Sigmoid colon (tissue), 6 donors: ENCODE measurements at regions not wholly inside any gene's neighbourhood (a gene's known extent, or its start where the extent isn't known, plus 50 kb on each side); places are given as distances from the start of the nearest gene placed in this dataset.

Experiments
- DNase-seq: peaks from one replicate; pipeline ENCODE4 v3.0.0-alpha.2; 2019
- H3K27ac ChIP-seq, 4 donors: fragments of 200-600 bp; sonication (generic); one replicate each; pipeline ENCODE4 v1.5.1; 2016 to 2019; ENCODE audit warnings: mild to moderate bottlenecking in 1 of 4
- H3K27me3 ChIP-seq, 3 donors: fragments of 200-600 bp; sonication (generic); one replicate each; pipeline ENCODE4 v1.5.1; 2019; ENCODE audit warnings: mild to moderate bottlenecking in 1 of 3
- H3K36me3 ChIP-seq, 4 donors: fragments of 200-600 bp; sonication (generic); one replicate each; pipeline ENCODE4 v1.5.1; 2016 to 2019
- H3K4me1 ChIP-seq, 4 donors: fragments of 200-600 bp; sonication (generic); one replicate each; pipeline ENCODE4 v1.5.1; 2017 to 2019
- H3K4me3 ChIP-seq, 4 donors: fragments of 200-600 bp; sonication (generic); one replicate each; pipeline ENCODE4 v1.5.1; 2017 to 2019; ENCODE audit warnings: mild to moderate bottlenecking in 2 of 4, moderate library complexity in 1 of 4
- H3K9me3 ChIP-seq, 4 donors: fragments of 200-600 bp in 3 of 4; sonication (generic) in 3 of 4; one replicate each; pipeline versions ENCODE4 v1.5.1 to v1.6.1; 2013 to 2019
- CTCF ChIP-seq, 4 experiments: fragments of 450-650 bp in 3 of 4; fragments of 200-600 bp in 1 of 4; IDR thresholded peaks; one replicate each; pipeline ENCODE4 v1.5.1; 2016 to 2019; ENCODE audit warnings: antibody characterized with exemption in 4 of 4, mild to moderate bottlenecking in 3 of 4, moderate library complexity in 2 of 4
- EP300 ChIP-seq, 4 donors: sonication (generic); formaldehyde crosslinking; IDR thresholded peaks; one replicate each; pipeline ENCODE4 v1.6.1; 2017; ENCODE audit warnings: antibody characterized with exemption in 4 of 4
- POLR2A ChIP-seq, 2 donors: fragments of 450-650 bp; IDR thresholded peaks; one replicate each; pipeline ENCODE4 v1.6.1; 2016; ENCODE audit warnings: antibody characterized with exemption in 2 of 2, mild to moderate bottlenecking in 2 of 2, moderate library complexity in 2 of 2
- POLR2AphosphoS5 ChIP-seq, 4 donors: sonication (generic); formaldehyde crosslinking; IDR thresholded peaks; one replicate each; pipeline ENCODE4 v1.6.1; 2017; ENCODE audit warnings: antibody characterized with exemption in 4 of 4
- WGBS, 2 donors: extraction: QIAGEN DNeasy Blood & Tissue Kit; methylation state at CpG; one replicate each; pipeline ENCODE4 v1.1.7; 2013; 5-methylcytosine and 5-hydroxymethylcytosine counted together
- intact Hi-C: fragments of 100-400 bp; cut with DNase I; formaldehyde crosslinking; loops from one replicate; pipeline ENCODE4 v1.15.1; 2023
- donor health status: healthy with polysubstance abuse.
- donor health status: healthy.

DNA sequence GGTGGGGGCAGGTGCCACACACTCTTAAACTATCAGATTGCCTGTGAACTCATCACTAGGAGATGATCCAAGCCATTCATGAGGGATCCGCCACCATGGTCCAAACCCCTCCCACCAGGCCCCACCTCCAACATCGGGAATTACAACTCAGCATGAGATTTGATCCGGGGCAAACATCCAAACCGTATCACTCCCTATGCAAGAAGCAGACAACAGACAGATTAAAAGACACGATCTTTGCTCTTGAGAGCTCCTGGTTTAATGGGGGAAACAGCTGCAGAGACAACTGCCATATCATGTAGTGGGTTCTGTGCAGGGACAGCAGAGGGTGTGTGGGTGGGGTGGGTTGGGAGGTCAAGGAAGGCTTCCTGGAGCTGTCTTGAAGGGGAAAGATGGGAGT is 123.6 kb downstream of the EMX2 start:
- Histone ChIP-seq H3K4me1 (peaks cover 0 to 5% (median 0%) of the 10 kb centered on the region in 4 donors), H3K4me3 (no peak overlapping the region), H3K27ac (no peak overlapping the region), H3K36me3 (no peaks in the 10 kb centered on the region), H3K27me3 (no peaks in the 10 kb centered on the region), H3K9me3 (no peaks in the 10 kb centered on the region)
- WGBS, 2 donors = 26 to 52% methylated on average over 5 of the region's 5 CpGs
- TF ChIP-seq POLR2A (IDR thresholded peaks at IDR 0.05) = no peak
- TF ChIP-seq CTCF (IDR thresholded peaks at IDR 0.05) = no peak
- no peak for TF ChIP-seq POLR2AphosphoS5 (IDR thresholded peaks at IDR 0.05)
- no peak for DNase-seq
- intact Hi-C loops = no loop called here

DNA sequence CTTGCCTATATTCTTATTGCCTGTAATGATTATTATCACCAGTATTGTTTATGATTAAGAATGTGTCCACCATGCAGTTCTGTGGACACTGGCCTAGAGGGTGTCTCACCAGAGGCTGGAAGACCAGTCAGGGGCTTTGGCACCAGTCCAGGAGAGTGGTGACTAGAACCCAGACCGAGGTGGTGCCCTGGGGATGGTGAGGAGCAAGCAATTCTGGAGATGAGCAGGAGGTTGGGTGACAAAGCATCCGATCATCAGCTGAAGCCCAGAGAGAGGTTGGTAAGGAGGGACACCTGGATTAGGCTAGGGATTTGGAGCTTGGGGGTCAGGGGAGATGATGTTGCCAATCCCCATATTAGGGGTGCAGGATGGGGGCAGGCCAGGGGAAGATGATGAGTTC is 124.4 kb downstream of the EMX2 start:
- Histone ChIP-seq H3K9me3 (no peaks in the 10 kb centered on the region), H3K4me3 (no peak overlapping the region), H3K27ac (no peak overlapping the region), H3K27me3 (no peaks in the 10 kb centered on the region), H3K36me3 (no peaks in the 10 kb centered on the region), H3K4me1 (peaks cover 0 to 5% (median 0%) of the 10 kb centered on the region in 4 donors)
- intact Hi-C loops = no loop called here
- DNase-seq = no peak
- WGBS, 2 donors = 63 to 78% methylated on average over 2 of the region's 2 CpGs
- TF ChIP-seq EP300 (IDR thresholded peaks at IDR 0.05) (no peak), POLR2AphosphoS5 (IDR thresholded peaks at IDR 0.05) (no peak), CTCF (IDR thresholded peaks at IDR 0.05) (no peak), POLR2A (IDR thresholded peaks at IDR 0.05) (no peak)

DNA sequence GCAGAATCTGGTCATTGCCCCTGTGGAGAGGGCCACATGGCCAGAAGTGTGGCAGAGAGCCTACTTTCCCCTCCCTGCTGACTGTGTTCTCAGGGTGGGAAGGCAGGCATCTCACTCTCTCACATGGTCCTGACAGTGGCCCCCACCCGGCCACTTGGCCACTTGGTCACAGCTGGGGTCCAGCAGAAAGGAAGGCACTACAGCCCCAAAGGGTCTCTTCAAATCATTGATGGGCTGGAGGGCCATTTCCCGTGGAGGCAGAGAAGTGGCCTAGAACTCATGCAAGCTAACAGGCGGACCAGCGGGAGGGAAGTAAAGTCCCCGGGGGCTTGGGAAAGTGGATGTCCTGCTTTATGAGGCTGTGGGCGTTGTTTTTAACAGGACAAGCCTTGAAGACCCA is 125.3 kb downstream of the EMX2 start:
- no peaks in the 10 kb centered on the region for H3K36me3 ChIP-seq
- H3K27ac ChIP-seq = no peak overlapping the region
- peaks cover 0 to 5% (median 0%) of the 10 kb centered on the region in 4 donors for H3K4me1 ChIP-seq
- TF ChIP-seq POLR2A (IDR thresholded peaks at IDR 0.05) (no peak), CTCF (IDR thresholded peaks at IDR 0.05) (no peak), EP300 (IDR thresholded peaks at IDR 0.05) (no peak), POLR2AphosphoS5 (IDR thresholded peaks at IDR 0.05) (no peak)
- WGBS, 2 donors = 79 to 89% methylated on average over 6 of the region's 6 CpGs
- no peak for DNase-seq
- intact Hi-C loops = no loop called here
- H3K27me3 ChIP-seq = no peaks in the 10 kb centered on the region
- H3K4me3 ChIP-seq = no peak overlapping the region
- no peaks in the 10 kb centered on the region for H3K9me3 ChIP-seq

GRCh38 chr10:117668327-117669008 is 125.9 kb downstream of the EMX2 start:
- TF ChIP-seq EP300 (IDR thresholded peaks at IDR 0.05) = no peak
- TF ChIP-seq CTCF (IDR thresholded peaks at IDR 0.05) = no peak
- no peak for TF ChIP-seq POLR2AphosphoS5 (IDR thresholded peaks at IDR 0.05)
- no peak for TF ChIP-seq POLR2A (IDR thresholded peaks at IDR 0.05)
- no peaks in the 10 kb centered on the region for H3K9me3 ChIP-seq
- peaks cover 0 to under 1% (median 0%) of the 10 kb centered on the region in 4 donors for H3K4me1 ChIP-seq
- DNase-seq = no peak
- H3K36me3 ChIP-seq = no peaks in the 10 kb centered on the region
- H3K4me3 ChIP-seq = no peak overlapping the region
- H3K27ac ChIP-seq = no peak overlapping the region
- intact Hi-C loops = no loop called here
- WGBS, 2 donors = 41 to 61% methylated on average over 2 of the region's 2 CpGs
- no peaks in the 10 kb centered on the region for H3K27me3 ChIP-seq

GRCh38 chr10:117669122-117669521 is 126.6 kb downstream of the EMX2 start:
- intact Hi-C loops = no loop called here
- WGBS, 2 donors = 84 to 90% methylated on average over 6 of the region's 6 CpGs
- H3K4me3 ChIP-seq = no peak overlapping the region
- H3K27me3 ChIP-seq = no peaks in the 10 kb centered on the region
- H3K27ac ChIP-seq = no peak overlapping the region
- DNase-seq = no peak
- H3K4me1 ChIP-seq = no peaks in the 10 kb centered on the region
- H3K9me3 ChIP-seq = no peaks in the 10 kb centered on the region
- H3K36me3 ChIP-seq = no peaks in the 10 kb centered on the region
- TF ChIP-seq POLR2A (IDR thresholded peaks at IDR 0.05) (no peak), POLR2AphosphoS5 (IDR thresholded peaks at IDR 0.05) (no peak), EP300 (IDR thresholded peaks at IDR 0.05) (no peak), CTCF (IDR thresholded peaks at IDR 0.05) (no peak)
